Activated CD8-positive, alpha-beta T cell treated with anti-CD3 and anti-CD28 coated beads for 36 hours (primary cell): ENCODE measurements at regions not wholly inside any gene's neighbourhood (a gene's known extent, or its start where the extent isn't known, plus 50 kb on each side); places are given as distances from the start of the nearest gene placed in this dataset.

ENCODE experiments used
- ATAC-seq: fragments of 200-7000 bp; cut with Tn5 transposase; one replicate; pipeline ENCODE4 v1.10.0; 2021; ENCODE audit warnings: mild to moderate bottlenecking, moderate library complexity
- CTCF ChIA-PET: fragments of 350-600 bp; sonication (Branson Sonifier 250); formaldehyde crosslinking; loops from one replicate; lab custom pipeline; 2021; ENCODE audit warnings: antibody characterized with exemption; lab: Charles Lee
- POLR2A ChIA-PET: fragments of 350-600 bp; sonication (Branson Sonifier 250); formaldehyde crosslinking; loops from one replicate; lab custom pipeline; 2021; ENCODE audit warnings: antibody characterized with exemption; lab: Charles Lee
- DNase-seq: peaks from one replicate; pipeline ENCODE4 v3.0.0-alpha.2; 2020
- H3K27ac Mint-ChIP-seq: one replicate; pipeline ENCODE4 v1.8.0; 2021; ENCODE audit warnings: mild to moderate bottlenecking, mixed read lengths
- H3K27me3 Mint-ChIP-seq: one replicate; pipeline ENCODE4 v1.8.0; 2021; ENCODE audit warnings: mixed read lengths
- H3K36me3 Mint-ChIP-seq: one replicate; pipeline ENCODE4 v1.8.0; 2021; ENCODE audit warnings: low read depth, mixed read lengths
- H3K4me1 Mint-ChIP-seq: one replicate; pipeline ENCODE4 v1.8.0; 2021; ENCODE audit warnings: low read depth, mixed read lengths
- H3K4me3 Mint-ChIP-seq: one replicate; pipeline ENCODE4 v1.8.0; 2021; ENCODE audit warnings: mild to moderate bottlenecking, moderate library complexity, mixed read lengths
- H3K9me3 Mint-ChIP-seq: one replicate; pipeline ENCODE4 v1.8.0; 2021; ENCODE audit warnings: mixed read lengths
- CTCF ChIP-seq: fragments of 200-600 bp; IDR thresholded peaks from one replicate; pipeline ENCODE4 v1.8.0; 2022; ENCODE audit warnings: antibody characterized with exemption, mild to moderate bottlenecking
- intact Hi-C: fragments of 100-400 bp; cut with micrococcal nuclease; formaldehyde crosslinking; loops from one replicate; pipeline ENCODE4 v1.10.0; 2022

- Mint-ChIP-seq H3K27ac (no peak overlapping the region), H3K36me3 (no peaks in the 10 kb centered on the region), H3K9me3 (no peaks in the 10 kb centered on the region), H3K4me1 (no peaks in the 10 kb centered on the region), H3K27me3 (no peaks in the 10 kb centered on the region), H3K4me3 (no peak overlapping the region)
- no peak for DNase-seq
- ChIA-PET CTCF (no interaction called here), POLR2A (no interaction called here)
- intact Hi-C loops = no loop called here
- no peak for ATAC-seq
- no peak for TF ChIP-seq CTCF
Observed at GRCh38 chr14:22184157-22184829, 404.7 kb downstream of the DAD1 start.

- intact Hi-C loops = no loop called here
- ChIA-PET POLR2A (no interaction called here), CTCF (interaction anchor here (1.0 to 1.1 kb wide), 2 partner anchors 21 to 58 kb away, joined by 3 to 4 read pairs; no protein-coding TSS in a partner anchor)
- no peaks in the 10 kb centered on the region for H3K9me3 Mint-ChIP-seq
- H3K36me3 Mint-ChIP-seq = no peaks in the 10 kb centered on the region
- no peak for TF ChIP-seq CTCF
- DNase-seq (no peak), ATAC-seq (no peak)
- H3K27me3 Mint-ChIP-seq = no peaks in the 10 kb centered on the region
- no peak overlapping the region for H3K27ac Mint-ChIP-seq
- no peak overlapping the region for H3K4me3 Mint-ChIP-seq
- H3K4me1 Mint-ChIP-seq = peaks cover 14% of the 10 kb centered on the region
Observed at GRCh38 chr14:22180045-22180444, 409.0 kb downstream of the DAD1 start.

- Mint-ChIP-seq H3K4me3 (no peak overlapping the region), H3K9me3 (no peaks in the 10 kb centered on the region), H3K36me3 (no peaks in the 10 kb centered on the region), H3K4me1 (peaks cover 14% of the 10 kb centered on the region), H3K27ac (no peak overlapping the region), H3K27me3 (no peaks in the 10 kb centered on the region)
- ATAC-seq (no peak), DNase-seq (no peak)
- no peak for TF ChIP-seq CTCF
- intact Hi-C loops = no loop called here
- ChIA-PET CTCF (interaction anchor here (1.1 kb wide), 1 partner anchor 57 kb away, joined by 3 read pairs; no protein-coding TSS in a partner anchor), POLR2A (no interaction called here)
Observed at GRCh38 chr14:22179190-22179589, 409.8 kb downstream of the DAD1 start.

- Mint-ChIP-seq H3K4me1 (peaks cover 14% of the 10 kb centered on the region), H3K27me3 (no peaks in the 10 kb centered on the region), H3K9me3 (no peaks in the 10 kb centered on the region), H3K27ac (no peak overlapping the region), H3K4me3 (no peak overlapping the region), H3K36me3 (no peaks in the 10 kb centered on the region)
- ATAC-seq (no peak), DNase-seq (no peak)
- CTCF ChIA-PET = interaction anchor here (1.4 kb wide), 1 partner anchor 392 kb away, joined by 4 read pairs; no protein-coding TSS in a partner anchor
- POLR2A ChIA-PET = interaction anchor here (0.7 kb wide), 1 partner anchor 386 kb away, joined by 3 read pairs; no protein-coding TSS in a partner anchor
- intact Hi-C loops = no loop called here
- TF ChIP-seq CTCF = no peak
Observed at GRCh38 chr14:22178333-22178839, 410.6 kb downstream of the DAD1 start.

GRCh38 chr14:22177870-22178269 lies 411.2 kb downstream of the DAD1 start:
- peak; percentile 51 for ATAC-seq
- DNase-seq = no peak
- CTCF ChIA-PET = interaction anchor here (1.4 kb wide), 1 partner anchor 393 kb away, joined by 4 read pairs; no protein-coding TSS in a partner anchor
- no peak overlapping the region for H3K4me3 Mint-ChIP-seq
- peaks cover 14% of the 10 kb centered on the region for H3K4me1 Mint-ChIP-seq
- no peaks in the 10 kb centered on the region for H3K9me3 Mint-ChIP-seq
- no peak overlapping the region for H3K27ac Mint-ChIP-seq
- no peak for TF ChIP-seq CTCF
- no peaks in the 10 kb centered on the region for H3K36me3 Mint-ChIP-seq
- POLR2A ChIA-PET = interaction anchor here (0.7 kb wide), 1 partner anchor 386 kb away, joined by 3 read pairs; no protein-coding TSS in a partner anchor
- intact Hi-C loops = no loop called here
- H3K27me3 Mint-ChIP-seq = no peaks in the 10 kb centered on the region
